Testis (tissue), 2 donors: ENCODE measurements at regions not wholly inside any gene's neighbourhood (a gene's known extent, or its start where the extent isn't known, plus 50 kb on each side); places are given as distances from the start of the nearest gene placed in this dataset.

Experiments used
- CTCF ChIP-seq, 3 experiments: fragments of 450-650 bp in 2 of 3; fragments of 200-600 bp in 1 of 3; sonication (generic) in 1 of 3; IDR thresholded peaks; one replicate each; pipeline ENCODE4 v1.5.1; 2016 to 2019; ENCODE audit warnings: antibody characterized with exemption in 3 of 3, mild to moderate bottlenecking in 2 of 3, moderate library complexity in 1 of 3
- POLR2A ChIP-seq: fragments of 450-650 bp; IDR thresholded peaks from one replicate; pipeline ENCODE4 v1.6.1; 2017; ENCODE audit warnings: antibody characterized with exemption, mild to moderate bottlenecking, moderate library complexity

DNA sequence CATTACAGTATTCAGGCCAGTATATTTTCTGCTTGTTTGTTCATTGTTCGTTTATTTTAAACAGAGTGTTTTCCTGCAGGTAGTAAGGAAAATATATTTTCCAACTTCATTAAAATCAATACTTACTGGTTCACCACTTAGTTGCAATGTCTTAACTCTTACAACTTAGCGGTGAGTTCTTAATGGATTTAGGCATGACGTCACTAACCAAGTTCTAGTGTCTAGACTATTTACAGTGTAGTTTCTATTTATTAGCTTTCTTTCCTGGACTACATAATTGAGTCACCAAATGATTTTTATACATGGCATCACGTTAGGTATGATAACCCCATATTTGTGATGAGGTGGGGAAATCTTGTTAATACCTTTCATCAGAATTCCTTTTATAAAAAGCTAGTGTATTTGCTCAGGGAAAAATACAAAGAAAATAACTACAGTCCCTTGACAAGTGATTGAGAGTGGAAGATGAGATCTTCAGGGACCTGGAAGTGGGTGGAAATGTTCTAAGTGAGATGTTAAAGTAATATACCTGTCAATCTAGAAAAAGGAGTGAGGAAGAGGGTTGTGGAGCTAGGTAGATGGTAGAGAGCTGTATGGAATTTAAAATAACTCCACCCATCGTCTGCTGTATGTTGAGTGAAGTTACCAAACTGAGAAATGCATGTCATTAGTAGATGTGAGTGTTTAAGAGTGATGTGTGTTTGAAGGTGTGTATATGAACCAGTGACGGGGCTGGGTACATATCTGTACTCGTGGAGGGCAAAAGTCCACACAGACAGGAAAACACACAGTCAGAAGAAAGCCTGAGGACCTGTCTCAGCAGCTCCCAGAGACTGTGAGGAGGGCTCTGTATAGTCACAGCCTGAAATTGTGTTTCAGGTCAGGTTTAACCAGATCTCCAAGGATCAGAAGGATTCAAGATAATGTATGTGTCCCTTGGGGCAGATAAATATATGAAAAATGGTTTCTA lies 197.6 kb upstream of the ADAMTS5 start:
- TF ChIP-seq CTCF (IDR thresholded peaks at IDR 0.05) (no peak), POLR2A (no peak)
